H9 (cell line): ENCODE measurements at regions not wholly inside any gene's neighbourhood (a gene's known extent, or its start where the extent isn't known, plus 50 kb on each side); places are given as distances from the start of the nearest gene placed in this dataset.

Experiments
- DNase-seq: peaks from one replicate; pipeline ENCODE4 v3.0.0-alpha.2; 2017
- H2AFZ ChIP-seq: one replicate; pipeline ENCODE4 v1.6.1; 2013; ENCODE audit warnings: mild to moderate bottlenecking, low read length, control low read depth, moderate library complexity
- H2AK5ac ChIP-seq: 2 replicates; pipeline ENCODE4 v1.6.1; 2013; ENCODE audit warnings: low read length, control low read depth, mixed read lengths; ENCODE audit not compliant: insufficient read length
- H2BK120ac ChIP-seq: one replicate; pipeline ENCODE4 v1.6.1; 2013; ENCODE audit warnings: low read depth, mild to moderate bottlenecking, low read length, control low read depth, inconsistent platforms; ENCODE audit not compliant: poor library complexity, severe bottlenecking
- H2BK12ac ChIP-seq: 2 replicates; pipeline ENCODE4 v1.6.1; 2013; ENCODE audit warnings: low read length, control low read depth, mixed read lengths, low read depth; ENCODE audit not compliant: insufficient read length
- H2BK15ac ChIP-seq: 2 replicates; pipeline ENCODE4 v1.6.1; 2013; ENCODE audit warnings: low read depth, low read length, control low read depth
- H2BK20ac ChIP-seq: one replicate; pipeline ENCODE4 v1.6.1; 2013; ENCODE audit warnings: low read depth, mild to moderate bottlenecking, low read length, control low read depth, inconsistent platforms; ENCODE audit not compliant: poor library complexity, severe bottlenecking
- H2BK5ac ChIP-seq: 2 replicates; pipeline ENCODE4 v1.6.1; 2013; ENCODE audit warnings: low read length, control low read depth, mixed read lengths; ENCODE audit not compliant: insufficient read length
- H3K14ac ChIP-seq: 2 replicates; pipeline ENCODE4 v1.6.1; 2013; ENCODE audit warnings: low read length, control low read depth; ENCODE audit not compliant: insufficient read depth
- H3K18ac ChIP-seq: 2 replicates; pipeline ENCODE4 v1.6.1; 2013; ENCODE audit warnings: low read depth, mild to moderate bottlenecking, mixed read lengths, low read length, control low read depth; ENCODE audit not compliant: insufficient read length
- H3K23ac ChIP-seq: 2 replicates; pipeline ENCODE4 v1.6.1; 2013; ENCODE audit warnings: low read length, control low read depth, mixed read lengths, low read depth; ENCODE audit not compliant: insufficient read length
- H3K23me2 ChIP-seq: 2 replicates; pipeline ENCODE4 v1.6.1; 2013; ENCODE audit warnings: low read depth, mild to moderate bottlenecking, mixed read lengths, low read length, control low read depth; ENCODE audit not compliant: insufficient read length, poor library complexity, severe bottlenecking
- H3K27ac ChIP-seq: 2 replicates; pipeline ENCODE4 v1.5.1; 2013; ENCODE audit warnings: low read length, control low read depth, mixed read lengths, low read depth; ENCODE audit not compliant: insufficient read length
- H3K27me3 ChIP-seq: 2 replicates; pipeline ENCODE4 v1.6.1; 2013; ENCODE audit warnings: low read length, control low read depth, inconsistent platforms; ENCODE audit not compliant: insufficient read depth
- H3K4ac ChIP-seq: 2 replicates; pipeline ENCODE4 v1.6.1; 2013; ENCODE audit warnings: low read depth, mild to moderate bottlenecking, control low read depth, inconsistent platforms, low read length, moderate library complexity
- H3K4me1 ChIP-seq: 2 replicates; pipeline ENCODE4 v1.6.1; 2013; ENCODE audit warnings: low read length, control low read depth, inconsistent platforms; ENCODE audit not compliant: insufficient read depth
- H3K4me2 ChIP-seq: 2 replicates; pipeline ENCODE4 v1.6.1; 2013; ENCODE audit warnings: low read length, control low read depth, mixed read lengths; ENCODE audit not compliant: insufficient read length, insufficient read depth
- H3K56ac ChIP-seq: 2 replicates; pipeline ENCODE4 v1.6.1; 2013; ENCODE audit warnings: low read depth, mild to moderate bottlenecking, mixed read lengths, low read length, control low read depth; ENCODE audit not compliant: insufficient read length
- H3K79me1 ChIP-seq: 2 replicates; pipeline ENCODE4 v1.6.1; 2013; ENCODE audit warnings: low read depth, mild to moderate bottlenecking, moderate library complexity, low read length, control low read depth, inconsistent platforms; ENCODE audit not compliant: insufficient read depth, poor library complexity, severe bottlenecking
- H3K79me2 ChIP-seq: 2 replicates; pipeline ENCODE4 v1.6.1; 2013; ENCODE audit warnings: low read length, control low read depth, inconsistent platforms; ENCODE audit not compliant: insufficient read depth
- H3K9ac ChIP-seq: 2 replicates; pipeline ENCODE4 v1.6.1; 2013; ENCODE audit warnings: low read length, control low read depth, mixed read lengths; ENCODE audit not compliant: insufficient read length; ENCODE audit errors: extremely low read depth
- H3K9me3 ChIP-seq: one replicate; pipeline ENCODE4 v1.6.1; 2013; ENCODE audit warnings: low read depth, low read length, inconsistent platforms; ENCODE audit not compliant: control insufficient read depth
- H3T11ph ChIP-seq: one replicate; pipeline ENCODE4 v1.6.1; 2013; ENCODE audit warnings: mild to moderate bottlenecking, low read length, control low read depth, inconsistent platforms
- H4K20me1 ChIP-seq: one replicate; pipeline ENCODE4 v1.6.1; 2013; ENCODE audit not compliant: control insufficient read depth, insufficient read length, insufficient read depth
- H4K5ac ChIP-seq: 2 replicates; pipeline ENCODE4 v1.6.1; 2013; ENCODE audit warnings: low read depth, mild to moderate bottlenecking, mixed read lengths, low read length, control low read depth; ENCODE audit not compliant: insufficient read length
- H4K8ac ChIP-seq: replicated peaks from 2 replicates; pipeline ENCODE4 v1.6.1; 2013; ENCODE audit warnings: low read length, control low read depth, mixed read lengths, low read depth; ENCODE audit not compliant: insufficient read length
- H4K91ac ChIP-seq: 2 replicates; pipeline ENCODE4 v1.6.1; 2013; ENCODE audit warnings: low read depth, mild to moderate bottlenecking, moderate library complexity, mixed read lengths, low read length, control low read depth; ENCODE audit not compliant: insufficient read length
- H3K27ac Mint-ChIP-seq, 3 experiments: 2 replicates in 2 of 3; 3 replicates in 1 of 3; pipeline ENCODE4 v1.8.0; 2020 to 2021; ENCODE audit warnings: mixed read lengths in 3 of 3, mild to moderate bottlenecking in 1 of 3, moderate library complexity in 1 of 3
- H3K27me3 Mint-ChIP-seq: 2 replicates; pipeline ENCODE4 v1.8.0; 2021; ENCODE audit warnings: low read depth, mild to moderate bottlenecking, moderate library complexity, mixed read lengths
- H3K36me3 Mint-ChIP-seq, 3 experiments: 2 replicates in 2 of 3; 3 replicates in 1 of 3; pipeline ENCODE4 v1.8.0; 2020 to 2021; ENCODE audit warnings: low read depth in 3 of 3, mixed read lengths in 3 of 3; ENCODE audit not compliant: insufficient read depth in 1 of 3
- H3K4me1 Mint-ChIP-seq, 2 experiments: 2 replicates each; pipeline ENCODE4 v1.8.0; 2020; ENCODE audit warnings: mixed read lengths in 2 of 2
- H3K4me3 Mint-ChIP-seq, 2 experiments: 2 replicates in 1 of 2; 3 replicates in 1 of 2; pipeline ENCODE4 v1.8.0; 2020 to 2021; ENCODE audit warnings: mild to moderate bottlenecking in 2 of 2, mixed read lengths in 2 of 2, moderate library complexity in 1 of 2
- H3K9me3 Mint-ChIP-seq, 2 experiments: 2 replicates in 1 of 2; 3 replicates in 1 of 2; pipeline ENCODE4 v1.8.0; 2020; ENCODE audit warnings: mild to moderate bottlenecking in 2 of 2, mixed read lengths in 2 of 2, moderate library complexity in 1 of 2
- WGBS: extraction: QIAGEN DNeasy Blood & Tissue Kit; methylation state at CpG from one replicate; pipeline ENCODE4 v1.1.7; 2013; ENCODE audit warnings: missing lambda C conversion rate, low lambda C conversion rate, mixed read lengths; ENCODE audit not compliant: insufficient read length; ENCODE audit errors: extremely low coverage; 5-methylcytosine and 5-hydroxymethylcytosine counted together
- TF ChIP-seq, protein P1 (sequence below): fragments of 200-600 bp; sonication (generic); conservative IDR thresholded peaks from 3 replicates; pipeline ENCODE4 v1.8.0; 2021; ENCODE audit warnings: antibody characterized with exemption, mild to moderate bottlenecking

- H3K9ac ChIP-seq = no peak overlapping the region
- no peak overlapping the region for H2AK5ac ChIP-seq
- no peak overlapping the region for H2BK5ac ChIP-seq
- no peak overlapping the region for H2BK12ac ChIP-seq
- no peaks in the 10 kb centered on the region for H3K79me2 ChIP-seq
- H3K23me2 ChIP-seq = no peaks in the 10 kb centered on the region
- no peaks in the 10 kb centered on the region; the same call in none of the 2 replicates for H3K27me3 Mint-ChIP-seq
- no peak overlapping the region for H2BK15ac ChIP-seq
- H3T11ph ChIP-seq = no peak overlapping the region
- H3K27me3 ChIP-seq = no peaks in the 10 kb centered on the region
- H2BK120ac ChIP-seq = no peak overlapping the region
- no peak overlapping the region for H2BK20ac ChIP-seq
- no peak overlapping the region for H3K27ac Mint-ChIP-seq
- H3K27ac ChIP-seq = no peak overlapping the region
- H3K9me3 Mint-ChIP-seq = no peaks in the 10 kb centered on the region; a peak in 1 of 5 replicates
- H3K14ac ChIP-seq = no peak overlapping the region; the same call in 1 of the 2 replicates
- no peaks in the 10 kb centered on the region for H3K36me3 Mint-ChIP-seq
- no peak overlapping the region for H4K91ac ChIP-seq
- TF ChIP-seq, protein P1, sequence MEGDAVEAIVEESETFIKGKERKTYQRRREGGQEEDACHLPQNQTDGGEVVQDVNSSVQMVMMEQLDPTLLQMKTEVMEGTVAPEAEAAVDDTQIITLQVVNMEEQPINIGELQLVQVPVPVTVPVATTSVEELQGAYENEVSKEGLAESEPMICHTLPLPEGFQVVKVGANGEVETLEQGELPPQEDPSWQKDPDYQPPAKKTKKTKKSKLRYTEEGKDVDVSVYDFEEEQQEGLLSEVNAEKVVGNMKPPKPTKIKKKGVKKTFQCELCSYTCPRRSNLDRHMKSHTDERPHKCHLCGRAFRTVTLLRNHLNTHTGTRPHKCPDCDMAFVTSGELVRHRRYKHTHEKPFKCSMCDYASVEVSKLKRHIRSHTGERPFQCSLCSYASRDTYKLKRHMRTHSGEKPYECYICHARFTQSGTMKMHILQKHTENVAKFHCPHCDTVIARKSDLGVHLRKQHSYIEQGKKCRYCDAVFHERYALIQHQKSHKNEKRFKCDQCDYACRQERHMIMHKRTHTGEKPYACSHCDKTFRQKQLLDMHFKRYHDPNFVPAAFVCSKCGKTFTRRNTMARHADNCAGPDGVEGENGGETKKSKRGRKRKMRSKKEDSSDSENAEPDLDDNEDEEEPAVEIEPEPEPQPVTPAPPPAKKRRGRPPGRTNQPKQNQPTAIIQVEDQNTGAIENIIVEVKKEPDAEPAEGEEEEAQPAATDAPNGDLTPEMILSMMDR = no peak
- WGBS = no CpG with 5 or more reads among the region's 10 CpGs
- H3K18ac ChIP-seq = no peak overlapping the region
- no peak overlapping the region for H3K4ac ChIP-seq
- H3K56ac ChIP-seq = no peak overlapping the region
- H3K23ac ChIP-seq = no peak overlapping the region
- H3K9me3 ChIP-seq = no peaks in the 10 kb centered on the region
- H3K79me1 ChIP-seq = no peaks in the 10 kb centered on the region
- no peak overlapping the region for H4K8ac ChIP-seq
- H4K5ac ChIP-seq = no peak overlapping the region
- H3K4me1 ChIP-seq = no peaks in the 10 kb centered on the region
- H4K20me1 ChIP-seq = no peaks in the 10 kb centered on the region
- no peak overlapping the region for H3K4me3 Mint-ChIP-seq
- H2AFZ ChIP-seq = no peak overlapping the region
- H3K4me1 Mint-ChIP-seq = peaks cover 16 to 27% of the 10 kb centered on the region in 2 experiments
- no peak for DNase-seq
- H3K4me2 ChIP-seq = no peak overlapping the region
These were observed 290.9 kb upstream of the HDAC4 start for GRCh38 chr2:239691720-239692119.
